ENCODE measurements at regions not wholly inside any gene's neighbourhood (a gene's known extent, or its start where the extent isn't known, plus 50 kb on each side); places are given as distances from the start of the nearest gene placed in this dataset.
"Not testable (repeated sequence)": the region's sequence is repeated elsewhere in the genome, so short reads cannot be mapped to it uniquely, and the experiment has no call there.

- no peak for DNase-seq (ENCODE audit: low read depth)
These were observed 255.2 kb downstream of the C11orf87 start for GRCh38 chr11:109677231-109677630.

GRCh38 chr11:109677876-109678275 is 255.9 kb downstream of the C11orf87 start:
- DNase-seq (ENCODE audit: low read depth), result no peak

GRCh38 chr11:109680127-109680526 is 258.1 kb downstream of the C11orf87 start:
- peak; percentile 37 for DNase-seq (ENCODE audit: low read depth)

- DNase-seq (ENCODE audit: low read depth), result not testable (repeated sequence)
These were observed 260.8 kb downstream of the C11orf87 start for GRCh38 chr11:109682788-109683187.

- DNase-seq (ENCODE audit: low read depth), result peak; percentile 56
These were observed 273.7 kb downstream of the C11orf87 start for GRCh38 chr11:109695696-109696095.

GRCh38 chr11:109696191-109696897 is 274.4 kb downstream of the C11orf87 start:
- DNase-seq (ENCODE audit: low read depth), result peak; percentile 67

- peak; percentile 47 for DNase-seq (ENCODE audit: low read depth)
These were observed 275.3 kb downstream of the C11orf87 start for GRCh38 chr11:109697140-109697843.

- no peak for DNase-seq (ENCODE audit: low read depth)
These were observed 276.2 kb downstream of the C11orf87 start for GRCh38 chr11:109698237-109698636.

- DNase-seq (ENCODE audit: low read depth), result no peak
These were observed 282.4 kb downstream of the C11orf87 start for GRCh38 chr11:109704432-109704831.

- DNase-seq (ENCODE audit: low read depth), result no peak
These were observed 285.0 kb downstream of the C11orf87 start for GRCh38 chr11:109706945-109707344.

- DNase-seq (ENCODE audit: low read depth), result no peak
These were observed 285.4 kb downstream of the C11orf87 start for GRCh38 chr11:109707411-109707810.

GRCh38 chr11:109708184-109708583 is 286.2 kb downstream of the C11orf87 start:
- DNase-seq (ENCODE audit: low read depth), result no peak

GRCh38 chr11:109714444-109714843 is 292.5 kb downstream of the C11orf87 start:
- not testable (repeated sequence) for DNase-seq (ENCODE audit: low read depth)

GRCh38 chr11:109715424-109715823 is 293.4 kb downstream of the C11orf87 start:
- DNase-seq (ENCODE audit: low read depth), result not testable (repeated sequence)

- no peak for DNase-seq (ENCODE audit: low read depth)
These were observed 304.1 kb downstream of the C11orf87 start for GRCh38 chr11:109726061-109726460.

- peak; percentile 42 for DNase-seq (ENCODE audit: low read depth)
These were observed 306.1 kb downstream of the C11orf87 start for GRCh38 chr11:109728056-109728455.

GRCh38 chr11:109729761-109730160 is 307.8 kb downstream of the C11orf87 start:
- no peak for DNase-seq (ENCODE audit: low read depth)

- no peak for DNase-seq (ENCODE audit: low read depth)
These were observed 308.7 kb downstream of the C11orf87 start for GRCh38 chr11:109730669-109731068.

- DNase-seq (ENCODE audit: low read depth), result peak; percentile 28
These were observed 309.5 kb downstream of the C11orf87 start for GRCh38 chr11:109731451-109731850.

GRCh38 chr11:109733245-109733644 is 311.3 kb downstream of the C11orf87 start:
- DNase-seq (ENCODE audit: low read depth), result peak; percentile 45

- DNase-seq (ENCODE audit: low read depth), result no peak
These were observed 312.6 kb downstream of the C11orf87 start for GRCh38 chr11:109734566-109734965.

GRCh38 chr11:109735128-109735527 is 313.1 kb downstream of the C11orf87 start:
- peak; percentile 47 for DNase-seq (ENCODE audit: low read depth)

- peak; percentile 36 for DNase-seq (ENCODE audit: low read depth)
These were observed 317.4 kb downstream of the C11orf87 start for GRCh38 chr11:109739379-109739778.

Measured in LHCN-M2 (cell line).